ENCODE measurements at regions not wholly inside any gene's neighbourhood (a gene's known extent, or its start where the extent isn't known, plus 50 kb on each side); places are given as distances from the start of the nearest gene placed in this dataset.
"Not testable (repeated sequence)": the region's sequence is repeated elsewhere in the genome, so short reads cannot be mapped to it uniquely, and the experiment has no call there.

GRCh38 chr16:29294400-29294933, 112.0 kb downstream of the NPIPB11 start:
- not testable (repeated sequence) for TF ChIP-seq CTCF, POLR2A (IDR thresholded peaks at IDR 0.05)
